Astrocyte (in vitro differentiated cells and primary cell): ENCODE measurements at regions not wholly inside any gene's neighbourhood (a gene's known extent, or its start where the extent isn't known, plus 50 kb on each side); places are given as distances from the start of the nearest gene placed in this dataset.

Source experiments
- DNase-seq: peaks from one replicate; pipeline ENCODE4 v3.0.0-alpha.2; 2010; ENCODE audit warnings: low read depth
- FAIRE-seq: peaks from 2 replicates; lab custom pipeline; 2011; peaks lifted over from hg19 to GRCh38; lab: Jason Lieb, UNC
- H2AFZ ChIP-seq: 2 replicates; pipeline ENCODE4 v1.6.0; 2012; ENCODE audit warnings: low read depth, low read length, inconsistent platforms
- H3K27ac ChIP-seq: 2 replicates; pipeline ENCODE4 v1.5.1; 2011; ENCODE audit warnings: low read depth, low read length, inconsistent platforms
- H3K27me3 ChIP-seq: 2 replicates; pipeline ENCODE4 v1.6.0; 2011; ENCODE audit warnings: low read length, inconsistent platforms; ENCODE audit not compliant: insufficient read depth
- H3K36me3 ChIP-seq: 2 replicates; pipeline ENCODE4 v1.5.1; 2011; ENCODE audit warnings: low read length, inconsistent platforms; ENCODE audit not compliant: insufficient read depth
- H3K4me1 ChIP-seq: 2 replicates; pipeline ENCODE4 v1.5.1; 2011; ENCODE audit warnings: low read length, inconsistent platforms; ENCODE audit not compliant: insufficient read depth
- H3K4me2 ChIP-seq: 2 replicates; pipeline ENCODE4 v1.6.0; 2012; ENCODE audit warnings: low read length, inconsistent platforms
- H3K4me3 ChIP-seq: 2 replicates; pipeline ENCODE4 v1.5.1; 2011; ENCODE audit warnings: low read depth, mild to moderate bottlenecking, low read length, inconsistent platforms; ENCODE audit not compliant: insufficient read depth
- H3K79me2 ChIP-seq: 2 replicates; pipeline ENCODE4 v1.6.0; 2012; ENCODE audit warnings: mild to moderate bottlenecking, low read length, inconsistent platforms; ENCODE audit not compliant: insufficient read depth
- H3K9ac ChIP-seq: 2 replicates; pipeline ENCODE4 v1.6.0; 2012; ENCODE audit warnings: mild to moderate bottlenecking, low read length, inconsistent platforms
- H3K9me3 ChIP-seq: 2 replicates; pipeline ENCODE4 v1.5.1; 2012; ENCODE audit warnings: low read depth, mild to moderate bottlenecking, low read length, inconsistent platforms; ENCODE audit not compliant: insufficient read depth
- H4K20me1 ChIP-seq: 2 replicates; pipeline ENCODE4 v1.6.0; 2012; ENCODE audit warnings: low read length, inconsistent platforms; ENCODE audit not compliant: insufficient read depth
- H3K27ac Mint-ChIP-seq: one replicate; pipeline ENCODE4 v1.8.0; 2021; ENCODE audit warnings: mild to moderate bottlenecking, mixed read lengths; ENCODE audit not compliant: unreplicated experiment
- H3K27me3 Mint-ChIP-seq: one replicate; pipeline ENCODE4 v1.8.0; 2021; ENCODE audit warnings: low read depth, mixed read lengths; ENCODE audit not compliant: unreplicated experiment
- H3K36me3 Mint-ChIP-seq: one replicate; pipeline ENCODE4 v1.8.0; 2021; ENCODE audit warnings: low read depth, mixed read lengths; ENCODE audit not compliant: unreplicated experiment
- H3K4me1 Mint-ChIP-seq: one replicate; pipeline ENCODE4 v1.8.0; 2021; ENCODE audit warnings: low read depth, mixed read lengths; ENCODE audit not compliant: unreplicated experiment
- H3K4me3 Mint-ChIP-seq: one replicate; pipeline ENCODE4 v1.8.0; 2021; ENCODE audit warnings: mild to moderate bottlenecking, moderate library complexity, mixed read lengths; ENCODE audit not compliant: unreplicated experiment
- H3K9me3 Mint-ChIP-seq: one replicate; pipeline ENCODE4 v1.8.0; 2021; ENCODE audit warnings: mild to moderate bottlenecking, mixed read lengths; ENCODE audit not compliant: unreplicated experiment
- EZH2 ChIP-seq: IDR thresholded peaks from 2 replicates; pipeline ENCODE4 v1.6.1; 2012; ENCODE audit warnings: mild to moderate bottlenecking, low read length, inconsistent platforms; ENCODE audit not compliant: insufficient read depth
- TF ChIP-seq, protein P1 (sequence below): IDR thresholded peaks from 2 replicates; pipeline ENCODE4 v1.5.1; 2011; ENCODE audit warnings: low read depth, mild to moderate bottlenecking, inconsistent platforms, low read length, moderate library complexity; ENCODE audit not compliant: insufficient read depth

DNA sequence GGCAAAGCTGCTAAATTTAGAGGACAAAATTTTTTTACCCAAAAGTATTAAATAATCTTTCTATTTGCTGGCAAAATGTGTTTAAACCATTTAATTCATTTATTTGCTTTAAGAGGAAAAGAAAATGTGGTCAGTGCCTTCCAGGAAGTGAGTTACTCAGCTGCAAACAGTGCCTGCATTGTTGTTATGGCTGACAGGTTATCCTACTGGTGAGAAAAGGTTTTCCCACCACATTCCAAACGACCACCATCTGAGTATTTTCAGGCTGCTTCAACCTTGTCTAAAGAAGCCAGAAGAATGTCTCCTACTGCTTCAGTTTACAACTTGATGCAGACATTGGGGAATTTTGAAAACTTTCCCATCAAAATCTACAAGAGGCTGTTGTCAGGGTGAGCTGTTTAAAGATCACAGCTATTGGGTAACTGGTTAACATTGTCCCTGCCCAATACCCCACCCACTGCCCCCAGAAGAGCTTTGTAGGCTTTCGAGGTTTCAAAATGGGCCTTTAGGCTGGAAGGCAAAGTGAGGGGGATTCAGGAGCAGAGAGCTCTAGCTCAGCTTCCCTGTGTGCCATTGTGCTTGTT lies 461.3 kb upstream of the FANCL start:
- peak; percentile 65 for DNase-seq
- FAIRE-seq, result no peak
- peak overlapping the region; percentile 29 for H3K4me2 ChIP-seq

DNA sequence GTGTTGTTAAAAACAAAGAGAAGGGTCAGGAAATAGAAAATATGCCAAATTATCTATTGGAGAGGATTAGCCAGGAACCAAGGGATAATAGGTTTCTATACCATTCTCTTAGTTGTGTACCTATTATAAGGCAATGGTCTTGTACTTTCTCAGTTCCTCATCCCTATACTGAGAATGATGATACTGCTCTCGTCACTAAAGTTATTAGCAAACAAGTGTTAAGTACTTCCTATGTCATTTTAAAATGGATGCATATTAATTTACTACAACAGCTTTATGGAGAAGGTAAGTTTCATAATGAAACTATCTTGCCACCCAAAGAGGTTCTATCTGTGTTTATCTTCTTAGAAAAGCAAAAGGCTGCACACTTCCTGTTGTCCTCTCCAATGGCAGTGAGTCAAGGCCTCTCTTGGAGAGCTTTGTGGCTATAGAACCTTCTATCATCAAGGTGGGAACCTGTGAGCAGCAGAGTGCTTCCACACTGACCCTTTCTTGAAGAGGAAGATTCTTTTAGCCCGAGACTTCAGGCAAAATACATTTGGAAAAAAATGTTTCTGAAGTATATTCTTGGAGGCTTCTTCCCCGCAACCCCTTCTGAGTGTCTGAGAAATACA lies 460.7 kb upstream of the FANCL start:
- Histone ChIP-seq H3K79me2 (no peaks in the 10 kb centered on the region), H3K9me3 (no peaks in the 10 kb centered on the region), H3K36me3 (no peaks in the 10 kb centered on the region), H3K4me1 (peaks cover 10% of the 10 kb centered on the region), H3K4me3 (no peak overlapping the region), H4K20me1 (no peaks in the 10 kb centered on the region), H3K9ac (no peak overlapping the region), H3K27ac (peak overlapping the region; percentile 29), H3K4me2 (peak overlapping the region; percentile 29), H2AFZ (no peak overlapping the region), H3K27me3 (no peaks in the 10 kb centered on the region)
- no peak for TF ChIP-seq EZH2
- TF ChIP-seq, protein P1, sequence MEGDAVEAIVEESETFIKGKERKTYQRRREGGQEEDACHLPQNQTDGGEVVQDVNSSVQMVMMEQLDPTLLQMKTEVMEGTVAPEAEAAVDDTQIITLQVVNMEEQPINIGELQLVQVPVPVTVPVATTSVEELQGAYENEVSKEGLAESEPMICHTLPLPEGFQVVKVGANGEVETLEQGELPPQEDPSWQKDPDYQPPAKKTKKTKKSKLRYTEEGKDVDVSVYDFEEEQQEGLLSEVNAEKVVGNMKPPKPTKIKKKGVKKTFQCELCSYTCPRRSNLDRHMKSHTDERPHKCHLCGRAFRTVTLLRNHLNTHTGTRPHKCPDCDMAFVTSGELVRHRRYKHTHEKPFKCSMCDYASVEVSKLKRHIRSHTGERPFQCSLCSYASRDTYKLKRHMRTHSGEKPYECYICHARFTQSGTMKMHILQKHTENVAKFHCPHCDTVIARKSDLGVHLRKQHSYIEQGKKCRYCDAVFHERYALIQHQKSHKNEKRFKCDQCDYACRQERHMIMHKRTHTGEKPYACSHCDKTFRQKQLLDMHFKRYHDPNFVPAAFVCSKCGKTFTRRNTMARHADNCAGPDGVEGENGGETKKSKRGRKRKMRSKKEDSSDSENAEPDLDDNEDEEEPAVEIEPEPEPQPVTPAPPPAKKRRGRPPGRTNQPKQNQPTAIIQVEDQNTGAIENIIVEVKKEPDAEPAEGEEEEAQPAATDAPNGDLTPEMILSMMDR, result no peak
- Mint-ChIP-seq H3K36me3 (no peaks in the 10 kb centered on the region), H3K9me3 (no peaks in the 10 kb centered on the region), H3K4me3 (no peak overlapping the region), H3K27me3 (no peaks in the 10 kb centered on the region), H3K27ac (peak overlapping the region; percentile 63), H3K4me1 (peaks cover 22% of the 10 kb centered on the region)
- FAIRE-seq (no peak), DNase-seq (no peak)

More for the DNA sequence above, 461.3 kb upstream of the FANCL start:
- Histone ChIP-seq H3K4me1 (peaks cover 10% of the 10 kb centered on the region), H4K20me1 (no peaks in the 10 kb centered on the region), H3K9me3 (no peaks in the 10 kb centered on the region), H3K4me3 (no peak overlapping the region), H3K27me3 (no peaks in the 10 kb centered on the region), H3K36me3 (no peaks in the 10 kb centered on the region), H3K79me2 (no peaks in the 10 kb centered on the region), H2AFZ (peak overlapping the region; percentile 21), H3K9ac (no peak overlapping the region), H3K27ac (peak overlapping the region; percentile 33)
- Mint-ChIP-seq H3K27ac (peak overlapping the region; percentile 63), H3K27me3 (no peaks in the 10 kb centered on the region), H3K36me3 (no peaks in the 10 kb centered on the region), H3K4me3 (no peak overlapping the region), H3K4me1 (peaks cover 22% of the 10 kb centered on the region), H3K9me3 (no peaks in the 10 kb centered on the region)
- TF ChIP-seq, protein P1, result no peak
- TF ChIP-seq EZH2, result no peak

DNA sequence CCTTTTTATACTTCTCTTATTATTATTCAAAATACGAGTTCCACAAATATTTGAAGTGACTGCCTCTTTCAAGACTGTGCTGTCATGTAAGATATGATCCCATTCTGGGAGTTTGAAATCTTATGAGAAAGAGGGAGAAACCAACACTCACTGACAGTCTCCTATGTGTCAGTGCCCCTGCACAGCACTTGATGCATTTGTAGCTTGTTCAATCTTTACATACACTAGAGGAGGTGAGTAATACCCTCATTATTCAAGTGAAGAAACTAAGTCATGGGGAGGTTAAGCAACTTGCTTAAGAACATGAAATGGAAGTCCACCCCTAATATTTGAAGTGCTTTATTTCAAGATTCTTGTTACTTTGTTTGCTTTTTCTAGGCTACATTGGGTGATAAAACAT lies 459.5 kb upstream of the FANCL start:
- Histone ChIP-seq H3K27me3 (no peaks in the 10 kb centered on the region), H3K79me2 (no peaks in the 10 kb centered on the region), H3K4me3 (no peak overlapping the region), H3K9me3 (no peaks in the 10 kb centered on the region), H2AFZ (no peak overlapping the region), H3K36me3 (no peaks in the 10 kb centered on the region), H4K20me1 (no peaks in the 10 kb centered on the region), H3K4me2 (no peak overlapping the region), H3K27ac (no peak overlapping the region), H3K9ac (no peak overlapping the region), H3K4me1 (peaks cover 10% of the 10 kb centered on the region)
- peaks cover 22% of the 10 kb centered on the region for H3K4me1 Mint-ChIP-seq
- no peak for TF ChIP-seq EZH2
- TF ChIP-seq, protein P1, result no peak
- no peak overlapping the region for H3K4me3 Mint-ChIP-seq
- H3K9me3 Mint-ChIP-seq, result no peaks in the 10 kb centered on the region
- H3K36me3 Mint-ChIP-seq, result no peaks in the 10 kb centered on the region
- FAIRE-seq, result no peak
- no peak for DNase-seq
- no peaks in the 10 kb centered on the region for H3K27me3 Mint-ChIP-seq
- H3K27ac Mint-ChIP-seq, result no peak overlapping the region
